ENCODE measurements at regions not wholly inside any gene's neighbourhood (a gene's known extent, or its start where the extent isn't known, plus 50 kb on each side); places are given as distances from the start of the nearest gene placed in this dataset.

- DNase-seq, result no peak
Measured at GRCh38 chr17:79262624-79263023, 188.0 kb downstream of the ENGASE start.

GRCh38 chr17:79261355-79262072, 186.9 kb downstream of the ENGASE start:
- DNase-seq, result no peak

- DNase-seq, result no peak
Measured at GRCh38 chr17:79258843-79259242, 184.2 kb downstream of the ENGASE start.

- no peak for DNase-seq
Measured at GRCh38 chr17:79258041-79258440, 183.4 kb downstream of the ENGASE start.

GRCh38 chr17:79255926-79256585, 181.4 kb downstream of the ENGASE start:
- no peak for DNase-seq

- no peak for DNase-seq
Measured at GRCh38 chr17:79255456-79255855, 180.8 kb downstream of the ENGASE start.

- no peak for DNase-seq
Measured at GRCh38 chr17:79255046-79255445, 180.4 kb downstream of the ENGASE start.

- no peak for DNase-seq
Measured at GRCh38 chr17:79252886-79253285, 178.3 kb downstream of the ENGASE start.

GRCh38 chr17:79251824-79252223, 177.2 kb downstream of the ENGASE start:
- DNase-seq, result no peak

- DNase-seq, result no peak
Measured at GRCh38 chr17:79249929-79250521, 175.4 kb downstream of the ENGASE start.

- DNase-seq, result no peak
Measured at GRCh38 chr17:79248843-79249493, 174.3 kb downstream of the ENGASE start.

GRCh38 chr17:79246225-79247190, 171.9 kb downstream of the ENGASE start:
- DNase-seq, result no peak

- no peak for DNase-seq
Measured at GRCh38 chr17:79244665-79245064, 170.0 kb downstream of the ENGASE start.

- DNase-seq, result no peak
Measured at GRCh38 chr17:79243996-79244395, 169.4 kb downstream of the ENGASE start.

GRCh38 chr17:79243603-79243990, 169.0 kb downstream of the ENGASE start:
- DNase-seq, result no peak

- no peak for DNase-seq
Measured at GRCh38 chr17:79242873-79243602, 168.4 kb downstream of the ENGASE start.

GRCh38 chr17:79242393-79242792, 167.8 kb downstream of the ENGASE start:
- DNase-seq, result no peak

GRCh38 chr17:79241616-79242015, 167.0 kb downstream of the ENGASE start:
- no peak for DNase-seq

- DNase-seq, result no peak
Measured at GRCh38 chr17:79239205-79239604, 164.6 kb downstream of the ENGASE start.

GRCh38 chr17:79237448-79238053, 162.9 kb downstream of the ENGASE start:
- DNase-seq, result no peak

GRCh38 chr17:79235808-79236207, 161.2 kb downstream of the ENGASE start:
- DNase-seq, result no peak

Data from NCI-H774 (cell line).